WERI-Rb-1 (cell line): ENCODE measurements at regions not wholly inside any gene's neighbourhood (a gene's known extent, or its start where the extent isn't known, plus 50 kb on each side); places are given as distances from the start of the nearest gene placed in this dataset.

Experiments used
- DNase-seq: peaks from one replicate; pipeline ENCODE4 v3.0.0-alpha.2; 2020
- H3K27ac ChIP-seq: fragments of 250-450 bp; sonication (Bioruptor Pico); 2 replicates; pipeline ENCODE4 v1.5.1; 2020; ENCODE audit warnings: mild to moderate bottlenecking, moderate library complexity
- H3K27me3 ChIP-seq: fragments of 250-450 bp; sonication (Bioruptor Pico); 2 replicates; pipeline ENCODE4 v1.5.1; 2021; ENCODE audit warnings: mild to moderate bottlenecking, low read depth, moderate library complexity; ENCODE audit not compliant: insufficient read depth, severe bottlenecking
- H3K36me3 ChIP-seq: fragments of 250-450 bp; sonication (Bioruptor Pico); 2 replicates; pipeline ENCODE4 v1.5.1; 2020; ENCODE audit warnings: mild to moderate bottlenecking, moderate library complexity
- H3K4me3 ChIP-seq: 2 replicates; pipeline ENCODE4 v1.5.1; 2011; ENCODE audit warnings: low read depth, mild to moderate bottlenecking, control low read depth, low read length
- H3K9me3 ChIP-seq: fragments of 250-450 bp; sonication (Bioruptor Pico); 2 replicates; pipeline ENCODE4 v1.5.1; 2021; ENCODE audit warnings: mild to moderate bottlenecking, moderate library complexity; ENCODE audit not compliant: severe bottlenecking
- CTCF ChIP-seq: IDR thresholded peaks from 2 replicates; pipeline ENCODE4 v1.5.1; 2011; ENCODE audit warnings: low read depth, mild to moderate bottlenecking, control low read depth, inconsistent platforms, low read length

- Histone ChIP-seq H3K4me3 (no peak overlapping the region), H3K9me3 (no peaks in the 10 kb centered on the region), H3K27me3 (no peaks in the 10 kb centered on the region), H3K36me3 (no peaks in the 10 kb centered on the region), H3K27ac (no peak overlapping the region)
- DNase-seq: no peak
- no peak for TF ChIP-seq CTCF
Measured at GRCh38 chr21:38740090-38740489, 65.6 kb upstream of the ETS2 start.

GRCh38 chr21:38741092-38741949 lies 64.4 kb upstream of the ETS2 start:
- DNase-seq: no peak
- H3K36me3 ChIP-seq: no peaks in the 10 kb centered on the region
- H3K27ac ChIP-seq: no peak overlapping the region
- no peaks in the 10 kb centered on the region for H3K9me3 ChIP-seq
- H3K4me3 ChIP-seq: no peak overlapping the region
- no peaks in the 10 kb centered on the region for H3K27me3 ChIP-seq
- TF ChIP-seq CTCF: no peak

- Histone ChIP-seq H3K9me3 (no peaks in the 10 kb centered on the region), H3K27me3 (no peaks in the 10 kb centered on the region), H3K36me3 (no peaks in the 10 kb centered on the region), H3K27ac (no peak overlapping the region), H3K4me3 (no peak overlapping the region)
- no peak for DNase-seq
- no peak for TF ChIP-seq CTCF
Measured at GRCh38 chr21:38741950-38742256, 63.8 kb upstream of the ETS2 start.

GRCh38 chr21:38742580-38743260 lies 63.0 kb upstream of the ETS2 start:
- no peaks in the 10 kb centered on the region for H3K9me3 ChIP-seq
- H3K36me3 ChIP-seq: no peaks in the 10 kb centered on the region
- no peak overlapping the region for H3K27ac ChIP-seq
- H3K27me3 ChIP-seq: no peaks in the 10 kb centered on the region
- no peak overlapping the region for H3K4me3 ChIP-seq
- TF ChIP-seq CTCF: no peak
- DNase-seq: no peak

GRCh38 chr21:38743772-38744529 lies 61.8 kb upstream of the ETS2 start:
- no peak overlapping the region for H3K4me3 ChIP-seq
- H3K27ac ChIP-seq: no peak overlapping the region
- TF ChIP-seq CTCF: no peak
- no peaks in the 10 kb centered on the region for H3K9me3 ChIP-seq
- DNase-seq: no peak
- H3K27me3 ChIP-seq: no peaks in the 10 kb centered on the region
- no peaks in the 10 kb centered on the region for H3K36me3 ChIP-seq
